ENCODE measurements at regions not wholly inside any gene's neighbourhood (a gene's known extent, or its start where the extent isn't known, plus 50 kb on each side); places are given as distances from the start of the nearest gene placed in this dataset.

GRCh38 chr10:117640406-117640805, 97.9 kb downstream of the EMX2 start:
- TF ChIP-seq CTCF (IDR thresholded peaks at IDR 0.05) (no peak), POLR2A (IDR thresholded peaks at IDR 0.05) (no peak)

Measured in esophagus squamous epithelium (tissue), 4 donors.